ENCODE measurements at regions not wholly inside any gene's neighbourhood (a gene's known extent, or its start where the extent isn't known, plus 50 kb on each side); places are given as distances from the start of the nearest gene placed in this dataset.

DNA sequence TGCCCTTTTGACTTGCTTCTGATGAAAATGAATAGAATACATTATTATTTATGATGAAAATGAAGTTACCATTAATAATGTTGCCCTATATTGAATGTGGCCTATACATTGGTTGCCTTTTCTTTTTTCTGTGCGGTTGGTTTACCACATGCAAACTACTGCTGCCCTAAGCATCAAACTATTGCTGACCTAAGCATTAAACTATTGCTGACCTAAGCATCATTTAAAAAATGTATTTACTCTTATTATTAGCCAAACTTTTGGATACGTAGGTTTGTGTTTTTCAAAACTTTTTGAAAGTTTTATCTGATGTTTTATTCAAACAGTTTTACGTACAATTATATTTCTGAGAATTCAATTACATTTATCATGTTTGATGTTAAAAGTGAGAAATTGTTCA lies 76.0 kb upstream of the CDH10 start:
- Histone ChIP-seq H2AFZ (ENCODE audit: low read depth, low read length, severe bottlenecking) (no peak overlapping the region), H4K20me1 (ENCODE audit: low read depth, low read length) (no peaks in the 10 kb centered on the region), H3K79me2 (ENCODE audit: insufficient read depth, low read length) (no peaks in the 10 kb centered on the region), H3K4me2 (ENCODE audit: low read depth, low read length, poor library complexity, severe bottlenecking) (no peak overlapping the region), H3F3A (ENCODE audit: insufficient read depth) (no peaks in the 10 kb centered on the region), H3K9me3 (ENCODE audit: insufficient read depth, low read length) (no peaks in the 10 kb centered on the region), H3K9me2 (replicated peaks; ENCODE audit: insufficient read depth, low read length) (no peaks in the 10 kb centered on the region), H3K4me3 (ENCODE audit: insufficient read depth, low read length, poor library complexity, severe bottlenecking) (no peak overlapping the region), H3K27ac (ENCODE audit: low read depth, low read length) (no peak overlapping the region), H3K36me3 (ENCODE audit: low read length) (no peaks in the 10 kb centered on the region), H3K9ac (ENCODE audit: low read length) (no peak overlapping the region), H3K27me3 (ENCODE audit: low read length) (no peaks in the 10 kb centered on the region)
- TF ChIP-seq EZH2phosphoT487 (conservative IDR thresholded peaks at IDR 0.05; ENCODE audit: low read length) = no peak
- TF ChIP-seq, protein P1, sequence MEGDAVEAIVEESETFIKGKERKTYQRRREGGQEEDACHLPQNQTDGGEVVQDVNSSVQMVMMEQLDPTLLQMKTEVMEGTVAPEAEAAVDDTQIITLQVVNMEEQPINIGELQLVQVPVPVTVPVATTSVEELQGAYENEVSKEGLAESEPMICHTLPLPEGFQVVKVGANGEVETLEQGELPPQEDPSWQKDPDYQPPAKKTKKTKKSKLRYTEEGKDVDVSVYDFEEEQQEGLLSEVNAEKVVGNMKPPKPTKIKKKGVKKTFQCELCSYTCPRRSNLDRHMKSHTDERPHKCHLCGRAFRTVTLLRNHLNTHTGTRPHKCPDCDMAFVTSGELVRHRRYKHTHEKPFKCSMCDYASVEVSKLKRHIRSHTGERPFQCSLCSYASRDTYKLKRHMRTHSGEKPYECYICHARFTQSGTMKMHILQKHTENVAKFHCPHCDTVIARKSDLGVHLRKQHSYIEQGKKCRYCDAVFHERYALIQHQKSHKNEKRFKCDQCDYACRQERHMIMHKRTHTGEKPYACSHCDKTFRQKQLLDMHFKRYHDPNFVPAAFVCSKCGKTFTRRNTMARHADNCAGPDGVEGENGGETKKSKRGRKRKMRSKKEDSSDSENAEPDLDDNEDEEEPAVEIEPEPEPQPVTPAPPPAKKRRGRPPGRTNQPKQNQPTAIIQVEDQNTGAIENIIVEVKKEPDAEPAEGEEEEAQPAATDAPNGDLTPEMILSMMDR (IDR thresholded peaks at IDR 0.05; ENCODE audit: insufficient read depth, low read length, poor library complexity, severe bottlenecking) = no peak

DNA sequence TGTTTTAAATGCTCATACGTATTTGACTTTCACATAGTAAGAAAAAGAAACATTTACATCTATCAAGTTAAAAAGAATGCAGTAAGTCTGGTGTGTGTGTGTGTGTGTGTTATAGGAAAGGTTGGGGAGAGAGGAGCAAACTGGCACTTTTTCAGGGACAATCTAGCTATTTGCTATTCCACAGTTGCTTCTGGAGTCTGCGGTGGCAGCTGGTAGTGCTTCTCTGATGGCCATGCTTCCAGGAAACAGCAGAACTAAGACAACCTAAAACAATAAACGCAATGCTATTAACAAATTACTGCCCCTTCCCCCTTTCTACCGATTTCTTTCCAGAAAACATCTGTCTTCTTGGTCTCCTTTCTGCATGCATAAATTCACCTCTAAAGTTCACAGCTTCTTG lies 70.0 kb upstream of the CDH10 start:
- Histone ChIP-seq H3K4me2 (ENCODE audit: low read depth, low read length, poor library complexity, severe bottlenecking) (peak overlapping the region; percentile 44), H3K79me2 (ENCODE audit: insufficient read depth, low read length) (no peaks in the 10 kb centered on the region), H3K9ac (ENCODE audit: low read length) (no peak overlapping the region), H2AFZ (ENCODE audit: low read depth, low read length, severe bottlenecking) (peak overlapping the region; percentile 74), H3K9me3 (ENCODE audit: insufficient read depth, low read length) (no peaks in the 10 kb centered on the region), H3K27ac (ENCODE audit: low read depth, low read length) (no peak overlapping the region), H3K27me3 (ENCODE audit: low read length) (no peaks in the 10 kb centered on the region), H4K20me1 (ENCODE audit: low read depth, low read length) (no peaks in the 10 kb centered on the region), H3K36me3 (ENCODE audit: low read length) (no peaks in the 10 kb centered on the region), H3F3A (ENCODE audit: insufficient read depth) (no peaks in the 10 kb centered on the region), H3K9me2 (replicated peaks; ENCODE audit: insufficient read depth, low read length) (no peaks in the 10 kb centered on the region), H3K4me3 (ENCODE audit: insufficient read depth, low read length, poor library complexity, severe bottlenecking) (no peak overlapping the region)
- TF ChIP-seq EZH2phosphoT487 (conservative IDR thresholded peaks at IDR 0.05; ENCODE audit: low read length) = no peak
- TF ChIP-seq, protein P1 (IDR thresholded peaks at IDR 0.05; ENCODE audit: insufficient read depth, low read length, poor library complexity, severe bottlenecking) = no peak

DNA sequence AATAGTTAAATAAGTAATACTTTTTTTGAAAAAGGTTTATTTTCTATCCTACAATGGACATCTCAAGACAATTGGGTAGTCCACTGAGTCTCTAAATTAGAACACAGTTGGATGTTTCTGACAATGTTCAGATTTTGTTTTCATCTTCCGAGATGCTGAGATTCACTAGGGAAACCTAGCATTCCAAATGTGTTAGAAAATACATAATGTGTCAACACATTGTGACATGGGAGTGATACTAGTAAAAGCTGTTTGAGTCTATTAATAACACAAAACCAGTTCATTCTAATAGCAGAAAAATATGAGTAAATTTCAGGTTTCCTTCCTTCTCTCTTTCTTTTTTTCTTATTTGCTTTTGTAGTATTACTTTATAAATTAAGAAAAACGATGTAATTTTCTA lies 68.2 kb upstream of the CDH10 start:
- Histone ChIP-seq H3K9ac (ENCODE audit: low read length) (no peak overlapping the region), H3K4me3 (ENCODE audit: insufficient read depth, low read length, poor library complexity, severe bottlenecking) (no peak overlapping the region), H3K79me2 (ENCODE audit: insufficient read depth, low read length) (no peaks in the 10 kb centered on the region), H3K36me3 (ENCODE audit: low read length) (no peaks in the 10 kb centered on the region; the same call in 1 of the 2 replicates), H3K27me3 (ENCODE audit: low read length) (no peaks in the 10 kb centered on the region), H3K9me3 (ENCODE audit: insufficient read depth, low read length) (no peaks in the 10 kb centered on the region), H3F3A (ENCODE audit: insufficient read depth) (no peaks in the 10 kb centered on the region), H2AFZ (ENCODE audit: low read depth, low read length, severe bottlenecking) (peak overlapping the region; percentile 2), H4K20me1 (ENCODE audit: low read depth, low read length) (no peaks in the 10 kb centered on the region), H3K9me2 (replicated peaks; ENCODE audit: insufficient read depth, low read length) (no peaks in the 10 kb centered on the region), H3K4me2 (ENCODE audit: low read depth, low read length, poor library complexity, severe bottlenecking) (no peak overlapping the region), H3K27ac (ENCODE audit: low read depth, low read length) (no peak overlapping the region)
- TF ChIP-seq EZH2phosphoT487 (conservative IDR thresholded peaks at IDR 0.05; ENCODE audit: low read length) = no peak
- TF ChIP-seq, protein P1 (IDR thresholded peaks at IDR 0.05; ENCODE audit: insufficient read depth, low read length, poor library complexity, severe bottlenecking) = no peak

Data from SU-DHL-6 (cell line).